Breast epithelium (tissue), 4 donors: ENCODE measurements at regions not wholly inside any gene's neighbourhood (a gene's known extent, or its start where the extent isn't known, plus 50 kb on each side); places are given as distances from the start of the nearest gene placed in this dataset.

Experiments used
- DNase-seq, 2 donors: peaks; one replicate each; pipeline ENCODE4 v3.0.0-alpha.2; 2019; ENCODE audit warnings: low spot score in 2 of 2
- H3K27ac ChIP-seq, 2 donors: fragments of 200-600 bp; sonication (generic) in 1 of 2; one replicate each; pipeline ENCODE4 v1.5.1; 2016 to 2019; ENCODE audit warnings: mild to moderate bottlenecking in 1 of 2
- H3K27me3 ChIP-seq, 2 donors: fragments of 200-600 bp; sonication (generic) in 1 of 2; one replicate each; pipeline versions ENCODE4 v1.5.1 to v1.6.0; 2017 to 2019; ENCODE audit warnings: control low read depth in 1 of 2, mild to moderate bottlenecking in 1 of 2
- H3K36me3 ChIP-seq: fragments of 200-600 bp; one replicate; pipeline ENCODE4 v1.5.1; 2019
- H3K4me1 ChIP-seq, 2 donors: fragments of 200-600 bp; sonication (generic); one replicate each; pipeline ENCODE4 v1.5.1; 2016 to 2019; ENCODE audit warnings: control low read depth in 1 of 2
- H3K4me3 ChIP-seq, 3 donors: fragments of 200-600 bp; sonication (generic); 1 replicate in 2 of 3; 2 replicates in 1 of 3; pipeline ENCODE4 v1.5.1; 2016 to 2019; ENCODE audit warnings: mild to moderate bottlenecking in 3 of 3, moderate library complexity in 2 of 3
- H3K9me3 ChIP-seq, 2 donors: fragments of 200-600 bp; sonication (generic) in 1 of 2; one replicate each; pipeline ENCODE4 v1.5.1; 2016 to 2019; ENCODE audit warnings: control low read depth in 1 of 2
- CTCF ChIP-seq, 3 donors: fragments of 450-650 bp; IDR thresholded peaks; one replicate each; pipeline ENCODE4 v1.5.1; 2016 to 2017; ENCODE audit warnings: antibody characterized with exemption in 3 of 3, mild to moderate bottlenecking in 3 of 3, moderate library complexity in 3 of 3
- POLR2A ChIP-seq: fragments of 450-650 bp; IDR thresholded peaks from one replicate; pipeline ENCODE4 v1.6.1; 2016; ENCODE audit warnings: antibody characterized with exemption, mild to moderate bottlenecking, moderate library complexity
- POLR2AphosphoS5 ChIP-seq, 3 donors: sonication (generic); formaldehyde crosslinking; IDR thresholded peaks; one replicate each; pipeline ENCODE4 v1.6.1; 2017; ENCODE audit warnings: antibody characterized with exemption in 3 of 3
- intact Hi-C: fragments of 100-400 bp; cut with DNase I; formaldehyde crosslinking; loops from one replicate; pipeline ENCODE4 v1.15.1; 2023; ENCODE audit warnings: low total_unique reads

- Histone ChIP-seq H3K27me3 (no peaks in the 10 kb centered on the region), H3K36me3 (no peaks in the 10 kb centered on the region), H3K4me3 (no peak overlapping the region), H3K9me3 (no peaks in the 10 kb centered on the region), H3K4me1 (no peaks in the 10 kb centered on the region), H3K27ac (no peak overlapping the region)
- intact Hi-C loops = no loop called here
- DNase-seq = no peak
- TF ChIP-seq POLR2AphosphoS5 (IDR thresholded peaks at IDR 0.05) = no peak
- no peak for TF ChIP-seq POLR2A
- no peak for TF ChIP-seq CTCF (IDR thresholded peaks at IDR 0.05)
Observed at GRCh38 chr13:59444210-59444857, 719.4 kb downstream of the DIAPH3 start.

GRCh38 chr13:59445812-59446211, 717.9 kb downstream of the DIAPH3 start:
- no peaks in the 10 kb centered on the region for H3K36me3 ChIP-seq
- no peaks in the 10 kb centered on the region for H3K27me3 ChIP-seq
- TF ChIP-seq CTCF (IDR thresholded peaks at IDR 0.05) = no peak
- no peak for TF ChIP-seq POLR2A
- no peak overlapping the region for H3K4me3 ChIP-seq
- no peaks in the 10 kb centered on the region for H3K4me1 ChIP-seq
- DNase-seq = no peak
- intact Hi-C loops = no loop called here
- no peak overlapping the region for H3K27ac ChIP-seq
- H3K9me3 ChIP-seq = no peaks in the 10 kb centered on the region

- Histone ChIP-seq H3K36me3 (no peaks in the 10 kb centered on the region), H3K9me3 (no peaks in the 10 kb centered on the region), H3K27ac (no peak overlapping the region), H3K27me3 (no peaks in the 10 kb centered on the region), H3K4me1 (no peaks in the 10 kb centered on the region), H3K4me3 (no peak overlapping the region)
- intact Hi-C loops = no loop called here
- TF ChIP-seq POLR2AphosphoS5 (IDR thresholded peaks at IDR 0.05) (no peak), CTCF (IDR thresholded peaks at IDR 0.05) (no peak), POLR2A (no peak)
- no peak for DNase-seq
Observed at GRCh38 chr13:59446391-59446790, 717.3 kb downstream of the DIAPH3 start.

GRCh38 chr13:59447031-59447430, 716.7 kb downstream of the DIAPH3 start:
- Histone ChIP-seq H3K27ac (no peak overlapping the region), H3K4me1 (no peaks in the 10 kb centered on the region), H3K9me3 (no peaks in the 10 kb centered on the region), H3K27me3 (no peaks in the 10 kb centered on the region), H3K4me3 (no peak overlapping the region), H3K36me3 (no peaks in the 10 kb centered on the region)
- intact Hi-C loops = no loop called here
- no peak for DNase-seq
- TF ChIP-seq CTCF (IDR thresholded peaks at IDR 0.05) = no peak
- no peak for TF ChIP-seq POLR2A
- no peak for TF ChIP-seq POLR2AphosphoS5 (IDR thresholded peaks at IDR 0.05)

GRCh38 chr13:59447846-59448620, 715.7 kb downstream of the DIAPH3 start:
- no peak for DNase-seq
- Histone ChIP-seq H3K27me3 (no peaks in the 10 kb centered on the region), H3K9me3 (no peaks in the 10 kb centered on the region), H3K4me1 (no peaks in the 10 kb centered on the region), H3K27ac (no peak overlapping the region), H3K4me3 (no peak overlapping the region), H3K36me3 (no peaks in the 10 kb centered on the region)
- TF ChIP-seq POLR2AphosphoS5 (IDR thresholded peaks at IDR 0.05) (no peak), POLR2A (no peak), CTCF (IDR thresholded peaks at IDR 0.05) (no peak)
- intact Hi-C loops = no loop called here
